ENCODE measurements at regions not wholly inside any gene's neighbourhood (a gene's known extent, or its start where the extent isn't known, plus 50 kb on each side); places are given as distances from the start of the nearest gene placed in this dataset.

DNA sequence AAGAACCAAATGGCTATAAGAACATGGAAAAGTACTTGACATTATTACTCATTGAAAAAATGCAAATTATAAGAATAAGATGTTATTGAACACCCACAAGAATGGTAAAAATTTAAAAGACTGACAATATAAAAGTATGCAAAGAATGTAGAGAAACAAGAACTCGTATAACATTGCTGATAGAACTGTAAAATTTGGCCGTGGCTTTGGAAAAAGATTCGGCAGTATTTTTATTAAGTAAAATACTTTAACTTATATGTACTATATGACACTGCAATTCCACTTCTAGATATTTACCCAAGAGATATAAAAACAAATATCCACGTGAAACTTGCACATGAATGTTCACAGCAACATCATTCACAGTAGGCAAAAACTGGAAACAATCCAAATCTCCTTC lies 239.2 kb downstream of the TPBG start:
- TF ChIP-seq EZH2 (IDR thresholded peaks at IDR 0.05; ENCODE audit: insufficient read depth, low read length) = no peak
- TF ChIP-seq, protein P1, sequence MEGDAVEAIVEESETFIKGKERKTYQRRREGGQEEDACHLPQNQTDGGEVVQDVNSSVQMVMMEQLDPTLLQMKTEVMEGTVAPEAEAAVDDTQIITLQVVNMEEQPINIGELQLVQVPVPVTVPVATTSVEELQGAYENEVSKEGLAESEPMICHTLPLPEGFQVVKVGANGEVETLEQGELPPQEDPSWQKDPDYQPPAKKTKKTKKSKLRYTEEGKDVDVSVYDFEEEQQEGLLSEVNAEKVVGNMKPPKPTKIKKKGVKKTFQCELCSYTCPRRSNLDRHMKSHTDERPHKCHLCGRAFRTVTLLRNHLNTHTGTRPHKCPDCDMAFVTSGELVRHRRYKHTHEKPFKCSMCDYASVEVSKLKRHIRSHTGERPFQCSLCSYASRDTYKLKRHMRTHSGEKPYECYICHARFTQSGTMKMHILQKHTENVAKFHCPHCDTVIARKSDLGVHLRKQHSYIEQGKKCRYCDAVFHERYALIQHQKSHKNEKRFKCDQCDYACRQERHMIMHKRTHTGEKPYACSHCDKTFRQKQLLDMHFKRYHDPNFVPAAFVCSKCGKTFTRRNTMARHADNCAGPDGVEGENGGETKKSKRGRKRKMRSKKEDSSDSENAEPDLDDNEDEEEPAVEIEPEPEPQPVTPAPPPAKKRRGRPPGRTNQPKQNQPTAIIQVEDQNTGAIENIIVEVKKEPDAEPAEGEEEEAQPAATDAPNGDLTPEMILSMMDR (IDR thresholded peaks at IDR 0.05; ENCODE audit: insufficient read depth, low read depth, low read length) = no peak
- H3K4me1 Mint-ChIP-seq (ENCODE audit: low read depth, unreplicated experiment) = no peaks in the 10 kb centered on the region

DNA sequence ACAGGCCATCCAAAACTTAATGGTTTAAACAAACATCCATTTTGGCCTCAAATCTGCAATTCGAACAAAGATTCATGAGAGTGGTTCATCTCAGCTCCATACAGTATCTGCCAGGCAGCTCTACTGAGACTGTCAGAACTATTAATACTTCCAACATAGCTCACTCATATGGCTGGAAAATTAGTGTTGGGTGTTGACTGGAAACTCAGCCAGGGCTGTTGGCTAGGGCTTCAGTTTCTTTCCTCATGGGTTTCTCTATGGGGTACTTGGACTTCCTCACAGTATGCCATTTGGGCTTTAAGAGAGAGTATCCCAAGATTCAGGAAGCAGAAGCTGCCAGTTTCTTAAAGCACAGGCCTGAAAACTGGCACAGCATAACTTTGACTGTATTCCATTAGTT lies 240.3 kb downstream of the TPBG start:
- Histone ChIP-seq H3K9ac (ENCODE audit: low read length) (no peak overlapping the region), H3K27me3 (ENCODE audit: insufficient read depth, low read length) (no peaks in the 10 kb centered on the region), H3K4me2 (ENCODE audit: low read length) (no peak overlapping the region), H3K9me3 (ENCODE audit: insufficient read depth, low read depth, low read length) (no peaks in the 10 kb centered on the region), H4K20me1 (ENCODE audit: insufficient read depth, low read length) (no peaks in the 10 kb centered on the region), H3K27ac (ENCODE audit: low read depth, low read length) (no peak overlapping the region), H3K79me2 (ENCODE audit: insufficient read depth, low read length) (no peaks in the 10 kb centered on the region), H3K4me3 (ENCODE audit: insufficient read depth, low read depth, low read length) (no peak overlapping the region), H2AFZ (ENCODE audit: low read depth, low read length) (no peak overlapping the region), H3K4me1 (ENCODE audit: insufficient read depth, low read length) (no peaks in the 10 kb centered on the region), H3K36me3 (ENCODE audit: insufficient read depth, low read length) (no peaks in the 10 kb centered on the region)
- Mint-ChIP-seq H3K4me3 (ENCODE audit: unreplicated experiment) (no peak overlapping the region), H3K4me1 (ENCODE audit: low read depth, unreplicated experiment) (no peaks in the 10 kb centered on the region), H3K9me3 (ENCODE audit: unreplicated experiment) (peaks cover 3% of the 10 kb centered on the region), H3K36me3 (ENCODE audit: low read depth, unreplicated experiment) (no peaks in the 10 kb centered on the region), H3K27ac (ENCODE audit: unreplicated experiment) (no peak overlapping the region), H3K27me3 (ENCODE audit: low read depth, unreplicated experiment) (peaks cover 3% of the 10 kb centered on the region)
- TF ChIP-seq, protein P1 (IDR thresholded peaks at IDR 0.05; ENCODE audit: insufficient read depth, low read depth, low read length) = no peak
- no peak for TF ChIP-seq EZH2 (IDR thresholded peaks at IDR 0.05; ENCODE audit: insufficient read depth, low read length)
- no peak for FAIRE-seq
- no peak for DNase-seq (ENCODE audit: low read depth)

More for the DNA sequence above, 239.2 kb downstream of the TPBG start:
- Histone ChIP-seq H2AFZ (ENCODE audit: low read depth, low read length) (no peak overlapping the region), H4K20me1 (ENCODE audit: insufficient read depth, low read length) (no peaks in the 10 kb centered on the region), H3K36me3 (ENCODE audit: insufficient read depth, low read length) (no peaks in the 10 kb centered on the region), H3K4me1 (ENCODE audit: insufficient read depth, low read length) (no peaks in the 10 kb centered on the region), H3K4me3 (ENCODE audit: insufficient read depth, low read depth, low read length) (no peak overlapping the region), H3K9me3 (ENCODE audit: insufficient read depth, low read depth, low read length) (no peaks in the 10 kb centered on the region), H3K27me3 (ENCODE audit: insufficient read depth, low read length) (no peaks in the 10 kb centered on the region), H3K4me2 (ENCODE audit: low read length) (no peak overlapping the region), H3K27ac (ENCODE audit: low read depth, low read length) (no peak overlapping the region), H3K9ac (ENCODE audit: low read length) (no peak overlapping the region), H3K79me2 (ENCODE audit: insufficient read depth, low read length) (no peaks in the 10 kb centered on the region)
- FAIRE-seq (no peak), DNase-seq (ENCODE audit: low read depth) (no peak)
- no peaks in the 10 kb centered on the region for H3K36me3 Mint-ChIP-seq (ENCODE audit: low read depth, unreplicated experiment)
- H3K4me3 Mint-ChIP-seq (ENCODE audit: unreplicated experiment) = no peak overlapping the region
- peaks cover 3% of the 10 kb centered on the region for H3K9me3 Mint-ChIP-seq (ENCODE audit: unreplicated experiment)
- H3K27me3 Mint-ChIP-seq (ENCODE audit: low read depth, unreplicated experiment) = peaks cover 3% of the 10 kb centered on the region
- H3K27ac Mint-ChIP-seq (ENCODE audit: unreplicated experiment) = no peak overlapping the region

DNA sequence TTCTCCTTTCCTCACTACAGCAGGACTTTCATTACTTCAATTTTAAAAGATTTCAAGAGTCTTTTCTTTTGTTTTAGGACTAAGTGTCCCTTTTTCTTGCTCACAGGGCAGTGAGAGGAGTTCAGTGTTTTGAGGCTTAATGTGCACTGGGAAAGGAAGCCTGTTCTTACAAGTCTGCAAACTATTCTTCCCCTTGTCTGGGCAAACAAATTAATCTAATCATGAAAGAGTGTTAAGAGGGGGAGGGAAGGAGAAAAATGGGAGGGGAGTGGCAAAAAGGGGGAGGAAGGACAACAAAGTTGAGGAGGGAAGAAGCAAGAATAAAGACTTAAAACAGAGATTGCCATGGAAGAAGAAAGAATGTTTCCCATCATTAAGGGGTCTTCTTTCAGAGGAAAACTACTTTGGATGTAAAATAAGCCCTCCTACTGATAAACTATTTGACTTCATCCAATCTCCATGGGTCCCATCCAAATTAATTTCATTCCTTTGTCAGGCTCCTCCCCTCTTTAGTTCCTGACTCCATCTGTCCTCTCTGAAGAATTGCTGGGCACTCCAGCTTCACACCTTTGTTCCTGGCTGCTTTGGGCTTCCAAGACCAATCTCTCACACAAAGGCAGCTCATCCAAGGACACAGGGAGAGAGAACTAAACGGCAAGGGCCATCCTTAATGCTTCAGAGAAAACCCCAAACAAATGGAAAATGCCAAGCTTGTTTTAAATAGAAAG lies 244.5 kb downstream of the TPBG start:
- Histone ChIP-seq H3K4me2 (ENCODE audit: low read length) (no peak overlapping the region), H3K36me3 (ENCODE audit: insufficient read depth, low read length) (no peaks in the 10 kb centered on the region), H3K4me3 (ENCODE audit: insufficient read depth, low read depth, low read length) (no peak overlapping the region), H3K79me2 (ENCODE audit: insufficient read depth, low read length) (no peaks in the 10 kb centered on the region), H3K27me3 (ENCODE audit: insufficient read depth, low read length) (no peaks in the 10 kb centered on the region), H4K20me1 (ENCODE audit: insufficient read depth, low read length) (no peaks in the 10 kb centered on the region), H3K27ac (ENCODE audit: low read depth, low read length) (no peak overlapping the region), H2AFZ (ENCODE audit: low read depth, low read length) (no peak overlapping the region), H3K4me1 (ENCODE audit: insufficient read depth, low read length) (no peaks in the 10 kb centered on the region), H3K9ac (ENCODE audit: low read length) (no peak overlapping the region), H3K9me3 (ENCODE audit: insufficient read depth, low read depth, low read length) (no peaks in the 10 kb centered on the region)
- Mint-ChIP-seq H3K27me3 (ENCODE audit: low read depth, unreplicated experiment) (no peaks in the 10 kb centered on the region), H3K4me3 (ENCODE audit: unreplicated experiment) (no peak overlapping the region), H3K27ac (ENCODE audit: unreplicated experiment) (no peak overlapping the region), H3K36me3 (ENCODE audit: low read depth, unreplicated experiment) (no peaks in the 10 kb centered on the region), H3K9me3 (ENCODE audit: unreplicated experiment) (peaks cover 3% of the 10 kb centered on the region), H3K4me1 (ENCODE audit: low read depth, unreplicated experiment) (peaks cover 16% of the 10 kb centered on the region)
- DNase-seq (ENCODE audit: low read depth) (no peak), FAIRE-seq (no peak)
- TF ChIP-seq EZH2 (IDR thresholded peaks at IDR 0.05; ENCODE audit: insufficient read depth, low read length) = no peak
- TF ChIP-seq, protein P1 (IDR thresholded peaks at IDR 0.05; ENCODE audit: insufficient read depth, low read depth, low read length) = no peak
